Medulla oblongata (tissue), 1 donor: ENCODE measurements at regions not wholly inside any gene's neighbourhood (a gene's known extent, or its start where the extent isn't known, plus 50 kb on each side); places are given as distances from the start of the nearest gene placed in this dataset.

Experiments used
- DNase-seq: peaks from one replicate; pipeline ENCODE4 v3.0.0-alpha.2; 2015; ENCODE audit errors: extremely low spot score

DNA sequence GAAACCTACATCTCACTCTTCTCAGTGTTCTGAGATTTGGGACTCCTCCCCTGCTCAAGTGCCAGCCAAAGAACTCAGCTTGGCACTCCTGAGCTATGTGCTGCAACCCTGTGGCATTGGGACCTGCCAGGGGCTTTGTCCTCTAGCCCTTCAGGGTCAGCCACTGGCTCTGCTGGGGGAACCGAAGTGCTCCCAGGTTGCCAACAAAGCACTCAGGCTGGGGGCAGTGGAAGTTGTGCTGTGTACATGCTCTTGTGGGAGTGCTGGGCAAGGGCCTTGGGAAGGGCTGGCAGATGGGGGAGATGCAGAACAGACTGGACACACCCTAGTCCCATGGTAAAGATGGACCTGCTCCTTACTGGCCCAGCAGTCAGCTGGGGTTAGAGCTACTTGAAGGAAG, 498.6 kb downstream of the CAAP1 start:
- DNase-seq = no peak

DNA sequence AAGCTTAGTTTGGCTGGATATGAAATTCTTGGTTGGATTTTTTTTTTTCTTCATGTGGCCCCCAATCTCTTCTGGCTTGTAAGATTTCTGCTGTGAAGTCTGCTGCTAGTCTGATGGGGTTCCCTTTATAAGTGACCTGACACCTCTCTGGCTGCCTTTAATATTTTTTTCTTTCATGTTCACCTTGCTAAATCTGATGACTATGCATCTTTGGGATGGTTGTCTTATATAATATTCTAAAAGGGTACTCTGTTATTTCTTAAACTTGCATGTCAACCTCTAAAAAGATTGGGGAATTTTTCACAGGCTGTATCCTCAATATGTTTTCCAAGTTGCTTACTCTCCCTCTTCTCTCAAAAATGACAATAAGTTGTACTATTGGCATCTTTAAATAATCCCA, 500.0 kb downstream of the CAAP1 start:
- no peak for DNase-seq

GRCh38 chr9:26391036-26391435, 501.6 kb downstream of the CAAP1 start:
- no peak for DNase-seq

DNA sequence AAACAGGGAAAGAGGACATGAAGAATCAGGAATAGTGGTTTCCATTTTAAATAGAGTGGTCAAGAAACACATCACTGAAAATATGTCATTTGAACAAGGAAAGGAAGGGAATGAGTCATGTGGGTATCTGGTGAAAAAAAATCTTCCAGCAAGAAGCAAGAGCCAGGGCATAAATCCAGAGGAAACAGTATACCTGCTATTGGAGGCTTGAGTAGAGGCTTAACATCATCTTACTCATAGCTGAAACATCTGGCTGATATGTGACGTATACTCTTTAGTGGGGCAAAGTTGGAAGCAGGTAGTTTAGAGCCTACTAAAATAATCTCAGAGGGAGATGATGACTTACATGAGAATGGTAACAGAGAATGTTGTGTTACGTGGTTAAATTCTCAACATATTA, 517.2 kb downstream of the CAAP1 start:
- no peak for DNase-seq

DNA sequence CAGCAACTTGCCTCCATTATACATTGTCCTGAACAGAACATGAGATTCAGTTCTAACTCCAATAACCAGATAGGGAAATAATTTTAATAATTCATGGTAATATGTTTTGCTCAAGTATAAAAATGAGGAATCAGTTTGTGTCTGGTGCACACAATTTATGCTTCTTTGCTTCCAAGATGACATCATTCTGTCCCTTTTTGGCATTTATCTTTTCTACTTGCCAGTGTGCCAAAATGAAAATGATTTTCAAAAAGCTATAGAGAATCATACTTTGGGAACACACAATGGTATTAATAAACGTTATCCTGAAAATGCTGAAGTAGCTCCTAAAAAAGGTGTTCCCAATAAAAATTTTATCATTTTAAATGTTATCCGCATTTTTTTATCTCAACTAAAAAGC, 519.0 kb downstream of the CAAP1 start:
- no peak for DNase-seq

DNA sequence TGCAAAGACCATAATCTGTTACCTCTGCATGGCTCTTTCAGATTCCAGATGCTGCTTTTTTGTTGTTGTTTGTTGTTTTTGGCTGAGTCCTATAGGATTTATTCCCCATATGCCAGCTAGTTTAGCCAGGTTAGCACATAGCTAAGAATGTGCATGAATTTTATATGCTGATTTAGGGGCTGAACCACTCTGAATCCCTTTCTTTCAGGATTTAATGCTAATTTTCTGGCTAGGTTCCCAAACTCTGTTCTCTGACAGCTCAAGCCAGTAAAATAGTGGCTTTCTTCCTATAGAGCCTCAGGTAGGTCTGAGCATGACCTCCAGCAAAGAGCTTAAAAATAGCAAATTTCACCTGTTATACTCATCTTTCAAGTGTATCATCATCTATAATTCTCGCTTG, 521.4 kb downstream of the CAAP1 start:
- DNase-seq = no peak

- no peak for DNase-seq
Observed at GRCh38 chr9:26369093-26369492, 523.5 kb downstream of the CAAP1 start.

DNA sequence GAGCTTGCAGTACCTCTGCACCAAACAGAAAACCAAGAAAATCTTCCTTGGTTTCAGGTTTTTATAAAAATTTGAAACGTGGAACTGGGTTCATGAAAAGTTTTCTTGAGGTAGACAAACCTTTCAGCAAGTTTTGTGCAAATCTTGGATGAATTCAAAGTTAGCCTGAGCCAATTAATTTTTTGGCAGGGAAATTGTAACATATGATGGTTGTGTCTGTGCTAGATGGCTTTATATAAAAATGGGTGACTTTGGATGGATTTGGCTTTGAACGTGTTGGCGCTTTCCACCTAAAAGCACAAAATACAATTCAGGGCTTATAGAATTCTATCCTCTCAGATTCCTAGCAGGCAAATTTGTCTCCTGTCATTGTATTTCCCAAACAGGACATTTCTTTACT, 524.4 kb downstream of the CAAP1 start:
- DNase-seq = no peak

DNA sequence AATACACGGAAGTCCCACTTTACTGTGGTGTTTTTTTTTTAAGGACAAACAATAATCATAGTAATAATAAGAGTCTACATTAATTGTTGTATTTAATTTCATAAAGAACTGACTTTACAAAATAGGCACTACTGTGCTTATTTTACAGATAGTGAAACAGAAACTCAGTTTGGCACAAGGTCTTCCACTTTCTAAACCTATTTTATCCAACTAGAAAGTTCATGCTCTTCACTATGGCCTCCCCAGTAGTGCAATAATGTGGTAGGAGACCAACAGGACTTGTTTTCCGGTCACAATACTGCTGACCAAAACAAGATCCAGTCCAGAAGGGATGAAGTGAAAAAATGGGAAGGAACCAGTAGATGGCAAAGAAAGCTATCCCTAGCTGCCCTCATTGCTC, 531.6 kb downstream of the CAAP1 start:
- DNase-seq = no peak

DNA sequence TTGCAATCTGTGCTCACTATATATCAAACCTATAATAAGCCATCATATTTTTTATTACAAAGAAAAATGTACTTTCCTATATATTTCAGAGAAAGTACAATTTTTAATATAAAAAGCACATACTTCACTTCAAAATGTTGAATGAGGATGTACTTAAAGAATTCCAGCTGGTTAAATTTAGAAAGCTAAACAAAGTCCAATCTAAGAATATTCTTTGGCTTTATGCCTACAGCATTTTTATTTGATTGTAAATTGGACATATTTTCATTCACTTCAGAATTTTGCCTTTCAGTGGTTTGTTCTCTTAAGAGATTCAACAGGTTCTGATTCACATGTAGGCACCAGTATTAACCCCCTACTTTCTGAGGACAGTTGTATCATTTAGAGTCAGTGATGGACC, 533.8 kb downstream of the CAAP1 start:
- DNase-seq = no peak

GRCh38 chr9:26357803-26358344, 534.7 kb downstream of the CAAP1 start:
- DNase-seq = peak; percentile 57

GRCh38 chr9:26356491-26356890, 536.1 kb downstream of the CAAP1 start:
- no peak for DNase-seq

- no peak for DNase-seq
Observed at GRCh38 chr9:26346942-26347477, 545.6 kb downstream of the CAAP1 start.

DNA sequence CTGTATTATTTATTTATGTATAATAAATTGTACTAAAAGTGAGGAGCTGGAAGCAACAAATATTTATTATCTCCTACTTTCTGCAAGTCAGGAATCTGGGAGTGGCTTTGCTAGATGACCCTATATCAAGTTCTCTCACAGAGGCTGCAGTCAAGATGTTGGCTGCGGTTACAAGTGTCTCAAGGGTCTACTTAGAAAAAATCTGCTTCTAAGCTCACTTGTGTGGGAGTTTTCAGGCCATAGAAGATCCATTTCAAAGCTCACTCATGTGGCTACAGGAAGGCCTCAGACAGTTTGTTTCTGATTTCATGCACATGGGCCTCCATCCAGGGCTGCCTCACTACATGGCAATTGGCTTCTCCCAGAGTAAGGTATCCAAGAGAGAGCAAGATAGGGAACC, 551.1 kb downstream of the CAAP1 start:
- no peak for DNase-seq

DNA sequence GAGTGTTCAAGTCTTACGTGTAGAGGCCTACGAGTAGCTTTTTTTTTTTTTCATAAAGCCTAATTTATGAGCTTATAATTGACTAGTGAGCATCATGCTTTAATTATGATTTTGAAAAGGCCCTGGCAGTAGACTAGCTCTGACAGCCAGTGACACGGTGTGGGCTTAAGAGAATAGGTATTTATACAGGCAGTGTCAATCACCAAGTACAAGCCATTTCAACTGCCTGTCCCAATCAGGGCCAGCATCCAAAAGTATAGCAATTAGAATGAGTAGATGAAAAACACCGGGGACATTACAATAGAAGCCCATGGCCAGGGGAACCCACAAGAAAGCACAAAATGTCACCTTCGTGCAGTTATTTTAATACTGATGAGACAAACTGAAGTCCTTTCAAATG, 552.8 kb downstream of the CAAP1 start:
- DNase-seq = no peak

GRCh38 chr9:26335116-26335515, 557.5 kb downstream of the CAAP1 start:
- no peak for DNase-seq

DNA sequence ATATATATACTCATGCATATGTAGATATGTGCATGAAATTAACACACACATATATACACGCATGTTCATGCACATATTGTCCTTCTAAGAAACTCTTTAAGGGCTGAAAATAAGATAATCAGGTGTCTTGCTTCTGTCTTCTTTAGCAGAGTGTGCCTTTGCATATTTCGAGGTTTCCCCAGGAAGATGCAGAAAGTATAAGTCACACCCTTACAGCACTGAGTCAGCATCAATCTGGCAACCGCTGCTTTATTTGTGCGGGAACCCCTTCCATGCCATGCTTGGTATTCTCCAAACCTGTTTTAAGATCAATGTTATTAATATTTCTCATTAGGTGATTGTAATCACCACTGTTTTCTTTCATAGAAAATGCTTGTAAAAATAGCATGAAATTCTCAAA, 557.9 kb downstream of the CAAP1 start:
- DNase-seq = no peak

DNA sequence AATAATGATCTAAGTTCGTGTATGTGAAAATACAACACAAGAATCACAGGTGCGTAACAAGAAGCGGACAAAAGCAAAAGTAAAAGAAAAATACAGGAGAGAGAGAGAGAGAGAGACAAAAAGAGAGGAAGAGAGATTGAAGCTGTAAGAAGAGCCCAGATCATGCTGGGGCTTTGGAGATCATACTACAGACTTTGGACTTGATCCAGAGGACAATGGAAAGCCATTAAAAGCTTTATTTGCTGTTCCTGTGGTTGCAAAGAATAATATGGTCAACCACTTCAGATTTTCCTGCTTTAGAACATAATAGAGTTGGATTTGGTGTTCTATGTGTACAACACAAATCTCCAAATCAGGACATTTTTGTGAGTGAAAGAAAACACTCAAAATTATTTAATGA, 561.4 kb downstream of the CAAP1 start:
- no peak for DNase-seq

GRCh38 chr9:26329974-26330373, 562.6 kb downstream of the CAAP1 start:
- DNase-seq = no peak

DNA sequence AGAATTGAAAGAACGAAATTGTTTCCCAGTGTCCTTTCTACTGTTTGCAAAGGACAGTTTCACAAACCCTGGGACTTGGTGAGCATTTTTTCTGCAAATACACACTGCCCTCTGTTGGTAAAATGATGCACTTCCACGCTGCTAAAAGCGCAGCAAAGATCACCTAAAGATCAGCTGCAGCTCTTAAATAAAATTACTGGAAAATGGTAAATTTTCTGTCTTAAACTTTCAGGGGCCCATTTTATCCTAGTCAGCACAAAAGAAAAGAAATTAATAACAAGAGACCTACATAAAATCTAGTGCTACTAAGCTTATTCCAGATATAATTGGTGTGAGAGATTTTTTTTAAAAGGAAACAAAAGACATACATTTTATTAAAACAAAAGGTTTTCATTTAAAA, 566.0 kb downstream of the CAAP1 start:
- DNase-seq = peak; percentile 84

- DNase-seq = no peak
Observed at GRCh38 chr9:26325444-26325829, 567.2 kb downstream of the CAAP1 start.

GRCh38 chr9:26324786-26325443, 567.7 kb downstream of the CAAP1 start:
- no peak for DNase-seq

GRCh38 chr9:26321935-26322334, 570.7 kb downstream of the CAAP1 start:
- peak; percentile 15 for DNase-seq

DNA sequence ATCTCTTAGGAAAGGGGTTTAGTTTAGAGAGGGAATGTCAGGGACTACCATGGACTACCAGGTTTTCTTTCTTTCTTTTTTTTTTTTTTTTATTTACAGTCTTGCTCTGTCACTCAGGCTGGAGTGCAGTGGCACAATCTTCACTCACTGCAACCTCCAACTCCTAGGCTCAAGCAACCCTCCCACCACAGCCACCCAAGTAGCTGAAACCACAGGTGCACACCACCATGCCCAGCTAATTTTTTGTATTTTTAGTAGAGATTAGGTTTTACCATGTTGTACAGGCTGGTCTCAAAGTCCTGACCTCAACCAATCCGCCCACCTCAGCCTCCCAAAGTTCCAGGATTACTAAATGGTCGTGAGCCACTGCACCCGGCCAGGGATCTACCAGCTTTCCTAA, 572.7 kb downstream of the CAAP1 start:
- no peak for DNase-seq
